Stomach (tissue), 8 donors: ENCODE measurements at regions not wholly inside any gene's neighbourhood (a gene's known extent, or its start where the extent isn't known, plus 50 kb on each side); places are given as distances from the start of the nearest gene placed in this dataset.

Experiments used
- DNase-seq, 2 donors: peaks; one replicate each; pipeline versions ENCODE4 v3.0.0 to v3.0.0-alpha.2; 2013 to 2019
- H3K27ac ChIP-seq, 5 donors: fragments of 200-600 bp in 4 of 5; sonication (generic) in 4 of 5; one replicate each; pipeline ENCODE4 v1.5.1; 2013 to 2019; ENCODE audit warnings: mild to moderate bottlenecking in 1 of 5, moderate library complexity in 1 of 5
- H3K27me3 ChIP-seq, 3 donors: fragments of 200-600 bp; sonication (generic); one replicate each; pipeline ENCODE4 v1.5.1; 2017 to 2019; ENCODE audit warnings: mixed run types in 1 of 3
- H3K36me3 ChIP-seq, 4 donors: fragments of 200-600 bp; sonication (generic); 1 replicate in 3 of 4; 2 replicates in 1 of 4; pipeline ENCODE4 v1.5.1; 2016 to 2019
- H3K4me1 ChIP-seq, 4 donors: fragments of 200-600 bp; sonication (generic); one replicate each; pipeline ENCODE4 v1.5.1; 2016 to 2019
- H3K4me3 ChIP-seq, 4 donors: fragments of 200-600 bp; sonication (generic) in 3 of 4; one replicate each; pipeline ENCODE4 v1.5.1; 2016 to 2019; ENCODE audit warnings: mild to moderate bottlenecking in 1 of 4
- H3K9me3 ChIP-seq, 4 donors: fragments of 200-600 bp; sonication (generic); one replicate each; pipeline ENCODE4 v1.5.1; 2016 to 2019
- EP300 ChIP-seq: sonication (generic); formaldehyde crosslinking; IDR thresholded peaks from one replicate; pipeline ENCODE4 v1.6.1; 2017; ENCODE audit warnings: antibody characterized with exemption
- POLR2A ChIP-seq, 4 donors: fragments of 450-650 bp; IDR thresholded peaks; one replicate each; pipeline ENCODE4 v1.6.1; 2016; ENCODE audit warnings: antibody characterized with exemption in 4 of 4, control low read depth in 2 of 4, mild to moderate bottlenecking in 1 of 4, moderate library complexity in 1 of 4
- POLR2AphosphoS5 ChIP-seq, 3 donors: sonication (generic); formaldehyde crosslinking; IDR thresholded peaks; one replicate each; pipeline ENCODE4 v1.6.1; 2016; ENCODE audit warnings: antibody characterized with exemption in 3 of 3
- WGBS, 5 donors: extraction: QIAGEN DNeasy Blood & Tissue Kit in 3 of 5; methylation state at CpG; one replicate each; pipeline versions ENCODE4 v1.1.5 to v1.1.7; 2013 to 2018; 5-methylcytosine and 5-hydroxymethylcytosine counted together
- intact Hi-C: fragments of 100-400 bp; cut with DNase I; formaldehyde crosslinking; loops from one replicate; pipeline ENCODE4 v1.15.1; 2023; ENCODE audit warnings: low total_unique reads
- TF ChIP-seq, protein P1 (sequence below), 7 experiments: fragments of 450-650 bp in 4 of 7; fragments of 200-600 bp in 3 of 7; sonication (generic) in 3 of 7; IDR thresholded peaks; one replicate each; pipeline ENCODE4 v1.5.1; 2016 to 2019; ENCODE audit warnings: antibody characterized with exemption in 7 of 7, control low read depth in 2 of 7, mild to moderate bottlenecking in 1 of 7
- donor health status: healthy with polysubstance abuse.
- donor health status: Bipolar disorder and iron deficiency.
- donor health status: healthy.

GRCh38 chr4:189364032-189364449 is 576.6 kb upstream of the FRG1 start:
- Histone ChIP-seq H3K36me3 (no peaks in the 10 kb centered on the region), H3K9me3 (no peaks in the 10 kb centered on the region), H3K27me3 (no peaks in the 10 kb centered on the region), H3K4me3 (no peak overlapping the region), H3K4me1 (no peaks in the 10 kb centered on the region), H3K27ac (no peak overlapping the region)
- intact Hi-C loops = no loop called here
- TF ChIP-seq EP300 (no peak), POLR2A (IDR thresholded peaks at IDR 0.05) (no peak)
- TF ChIP-seq, protein P1, sequence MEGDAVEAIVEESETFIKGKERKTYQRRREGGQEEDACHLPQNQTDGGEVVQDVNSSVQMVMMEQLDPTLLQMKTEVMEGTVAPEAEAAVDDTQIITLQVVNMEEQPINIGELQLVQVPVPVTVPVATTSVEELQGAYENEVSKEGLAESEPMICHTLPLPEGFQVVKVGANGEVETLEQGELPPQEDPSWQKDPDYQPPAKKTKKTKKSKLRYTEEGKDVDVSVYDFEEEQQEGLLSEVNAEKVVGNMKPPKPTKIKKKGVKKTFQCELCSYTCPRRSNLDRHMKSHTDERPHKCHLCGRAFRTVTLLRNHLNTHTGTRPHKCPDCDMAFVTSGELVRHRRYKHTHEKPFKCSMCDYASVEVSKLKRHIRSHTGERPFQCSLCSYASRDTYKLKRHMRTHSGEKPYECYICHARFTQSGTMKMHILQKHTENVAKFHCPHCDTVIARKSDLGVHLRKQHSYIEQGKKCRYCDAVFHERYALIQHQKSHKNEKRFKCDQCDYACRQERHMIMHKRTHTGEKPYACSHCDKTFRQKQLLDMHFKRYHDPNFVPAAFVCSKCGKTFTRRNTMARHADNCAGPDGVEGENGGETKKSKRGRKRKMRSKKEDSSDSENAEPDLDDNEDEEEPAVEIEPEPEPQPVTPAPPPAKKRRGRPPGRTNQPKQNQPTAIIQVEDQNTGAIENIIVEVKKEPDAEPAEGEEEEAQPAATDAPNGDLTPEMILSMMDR (IDR thresholded peaks at IDR 0.05) = no peak
- no peak for DNase-seq
- WGBS, 5 donors = 83 to 94% (median 90%) methylated on average over 24 to 44 of the region's 44 CpGs

DNA sequence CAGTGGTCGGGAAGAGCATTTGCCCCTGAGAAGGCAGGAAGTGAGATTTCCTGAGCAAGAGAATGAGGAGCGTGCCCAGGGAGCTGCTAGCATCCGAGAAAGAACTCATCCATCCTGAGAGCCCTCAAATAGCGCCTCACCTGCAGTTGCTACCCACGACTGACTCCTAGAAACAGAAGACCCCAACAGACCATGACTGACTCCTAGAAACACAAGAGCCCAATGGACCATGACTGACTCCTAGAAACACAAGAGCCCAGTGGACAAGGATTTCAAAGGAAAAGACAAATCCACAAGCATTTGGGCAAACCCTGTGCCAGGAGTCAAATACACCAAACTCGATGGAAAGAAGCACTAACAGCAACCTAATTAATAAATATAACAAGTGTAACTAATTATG is 575.2 kb upstream of the FRG1 start:
- 79 to 89% (median 87%) methylated on average over 6 of the region's 6 CpGs for WGBS, 5 donors
- H3K27me3 ChIP-seq = no peaks in the 10 kb centered on the region
- intact Hi-C loops = no loop called here

GRCh38 chr4:189367832-189368231 is 572.8 kb upstream of the FRG1 start:
- Histone ChIP-seq H3K4me1 (no peaks in the 10 kb centered on the region), H3K27me3 (no peaks in the 10 kb centered on the region), H3K36me3 (no peaks in the 10 kb centered on the region), H3K9me3 (no peaks in the 10 kb centered on the region), H3K27ac (no peak overlapping the region), H3K4me3 (no peak overlapping the region)
- no peak for DNase-seq
- intact Hi-C loops = no loop called here
- WGBS, 5 donors = 71 to 84% (median 75%) methylated on average over 3 of the region's 3 CpGs
- TF ChIP-seq EP300 = no peak

More for the DNA sequence above, 575.2 kb upstream of the FRG1 start:
- no peak for DNase-seq
- no peak for TF ChIP-seq POLR2A (IDR thresholded peaks at IDR 0.05)
- Histone ChIP-seq H3K4me1 (no peaks in the 10 kb centered on the region), H3K9me3 (no peaks in the 10 kb centered on the region), H3K36me3 (no peaks in the 10 kb centered on the region), H3K4me3 (no peak overlapping the region), H3K27ac (no peak overlapping the region)

- Histone ChIP-seq H3K4me1 (no peaks in the 10 kb centered on the region), H3K27me3 (no peaks in the 10 kb centered on the region), H3K27ac (no peak overlapping the region), H3K4me3 (no peak overlapping the region), H3K9me3 (peaks cover 0 to 6% (median 2%) of the 10 kb centered on the region in 4 donors), H3K36me3 (no peaks in the 10 kb centered on the region)
- TF ChIP-seq POLR2A (IDR thresholded peaks at IDR 0.05) = no peak
- TF ChIP-seq, protein P1 (IDR thresholded peaks at IDR 0.05) = no peak
- no peak for TF ChIP-seq EP300
- no peak for TF ChIP-seq POLR2AphosphoS5 (IDR thresholded peaks at IDR 0.05)
- intact Hi-C loops = no loop called here
- no peak for DNase-seq
- 64 to 89% (median 81%) methylated on average over 2 of the region's 2 CpGs for WGBS, 5 donors
These were observed 566.5 kb upstream of the FRG1 start for GRCh38 chr4:189374176-189374575.

- intact Hi-C loops = no loop called here
- Histone ChIP-seq H3K27me3 (no peaks in the 10 kb centered on the region), H3K9me3 (peaks cover 0 to 6% (median 2%) of the 10 kb centered on the region in 4 donors), H3K36me3 (no peaks in the 10 kb centered on the region), H3K4me3 (no peak overlapping the region), H3K4me1 (no peaks in the 10 kb centered on the region), H3K27ac (no peak overlapping the region)
- 81 to 96% (median 94%) methylated on average over 2 of the region's 2 CpGs for WGBS, 5 donors
- DNase-seq = no peak
- TF ChIP-seq POLR2A (IDR thresholded peaks at IDR 0.05) (no peak), EP300 (no peak), POLR2AphosphoS5 (IDR thresholded peaks at IDR 0.05) (no peak)
- TF ChIP-seq, protein P1 (IDR thresholded peaks at IDR 0.05) = no peak
These were observed 563.8 kb upstream of the FRG1 start for GRCh38 chr4:189376901-189377300.
